K562 (cell line): ENCODE measurements at regions not wholly inside any gene's neighbourhood (a gene's known extent, or its start where the extent isn't known, plus 50 kb on each side); places are given as distances from the start of the nearest gene placed in this dataset.

ENCODE experiments used
- ATAC-seq: fragments of 200-7000 bp; cut with Tn5 transposase; 3 replicates; pipeline ENCODE4 v1.9.1; 2020; ENCODE audit warnings: moderate library complexity
- BruUV-seq: library from RNA; stranded (reverse); fragments of 400-500 nt; replicated peaks from 2 replicates; lab custom pipeline; 2021; lab: Mats Ljungman, UMichigan
- CTCF ChIA-PET: fragments of 300-600 bp; formaldehyde crosslinking; extraction: SDS; loops from one replicate; lab custom pipeline; 2021; ENCODE audit warnings: low intra/inter-chr PET ratio; lab: Yijun Ruan, JAX
- POLR2A ChIA-PET: fragments of 300-600, 350-650 bp; sonication (Branson Sonifier 250); formaldehyde crosslinking; extraction: SDS; loops from one replicate; lab custom pipeline; 2021; ENCODE audit warnings: antibody characterized with exemption, inconsistent platforms; lab: Yijun Ruan, JAX
- DNase-seq, 4 experiments: peaks; one replicate each; pipeline versions ENCODE4 v3.0.0 to v3.0.0-alpha.2; 2011 to 2018; ENCODE audit warnings: low spot score in 3 of 4, mixed read lengths in 3 of 4; ENCODE audit errors: extremely low read depth in 1 of 4
- FAIRE-seq: peaks from 2 replicates; lab custom pipeline; 2011; peaks lifted over from hg19 to GRCh38; lab: Jason Lieb, UNC
- H2AFZ ChIP-seq: 2 replicates; pipeline ENCODE4 v1.6.0; 2011; ENCODE audit warnings: low read depth, low read length, control low read depth, inconsistent platforms
- H3K27ac ChIP-seq: fragments of 200-600 bp; 3 replicates; pipeline ENCODE4 v1.8.0; 2011; ENCODE audit warnings: low read depth, mild to moderate bottlenecking, control low read depth, inconsistent platforms, low read length, moderate library complexity, mixed read lengths; ENCODE audit errors: extremely low read depth
- H3K27me3 ChIP-seq, 2 experiments: fragments of 300-600 bp in 1 of 2; 2 replicates in 1 of 2; 3 replicates in 1 of 2; pipeline versions ENCODE4 v1.6.0 to v1.8.0; 2011; ENCODE audit warnings: inconsistent platforms in 2 of 2, low read length in 2 of 2, mild to moderate bottlenecking in 1 of 2, mixed read lengths in 1 of 2, moderate library complexity in 1 of 2; ENCODE audit not compliant: control insufficient read depth in 2 of 2, insufficient read depth in 2 of 2
- H3K36me3 ChIP-seq: fragments of 300-600 bp; 3 replicates; pipeline ENCODE4 v1.8.0; 2011; ENCODE audit warnings: mild to moderate bottlenecking, low read length, inconsistent platforms; ENCODE audit not compliant: control insufficient read depth, insufficient read depth
- H3K4me1 ChIP-seq, 2 experiments: fragments of 200-600 bp in 1 of 2; replicated peaks in 1 of 2; 2 replicates in 1 of 2; 3 replicates in 1 of 2; pipeline versions ENCODE4 v1.5.1 to v1.8.0; 2011; ENCODE audit warnings: inconsistent platforms in 2 of 2, low read length in 2 of 2, mild to moderate bottlenecking in 1 of 2, mixed read lengths in 1 of 2, moderate library complexity in 1 of 2; ENCODE audit not compliant: control insufficient read depth in 2 of 2, insufficient read depth in 2 of 2
- H3K4me2 ChIP-seq: 2 replicates; pipeline ENCODE4 v1.6.1; 2011; ENCODE audit warnings: low read length, control low read depth, inconsistent platforms, mixed read lengths; ENCODE audit not compliant: insufficient read depth
- H3K4me3 ChIP-seq: fragments of 200-600 bp; sonication (generic), shearing (Covaris generic); 2 replicates; pipeline ENCODE4 v1.5.1; 2016; ENCODE audit warnings: control low read depth, inconsistent platforms
- H3K79me2 ChIP-seq: fragments of 200-600 bp; 3 replicates; pipeline ENCODE4 v1.8.0; 2011; ENCODE audit warnings: low read length, inconsistent platforms; ENCODE audit not compliant: control insufficient read depth, insufficient read depth
- H3K9ac ChIP-seq, 2 experiments: 2 replicates each; pipeline versions ENCODE4 v1.6.0 to v1.6.1; 2011; ENCODE audit warnings: low read depth in 2 of 2, low read length in 2 of 2, control low read depth in 1 of 2, inconsistent platforms in 1 of 2, mild to moderate bottlenecking in 1 of 2, mixed read lengths in 1 of 2; ENCODE audit not compliant: insufficient read depth in 1 of 2
- H3K9me1 ChIP-seq: one replicate; pipeline ENCODE4 v1.6.0; 2011; ENCODE audit warnings: inconsistent platforms, mild to moderate bottlenecking, low read length, moderate library complexity; ENCODE audit not compliant: control insufficient read depth, insufficient read depth
- H3K9me3 ChIP-seq: replicated peaks from 2 replicates; pipeline ENCODE4 v1.5.1; 2011; ENCODE audit warnings: low read depth, low read length, inconsistent platforms; ENCODE audit not compliant: control insufficient read depth, insufficient read depth
- H4K20me1 ChIP-seq: replicated peaks from 2 replicates; pipeline ENCODE4 v1.6.1; 2011; ENCODE audit warnings: low read length, inconsistent platforms, mixed read lengths; ENCODE audit not compliant: control insufficient read depth, insufficient read depth
- ARID1B ChIP-seq: fragments of 450-650 bp; IDR thresholded peaks from 2 replicates; pipeline ENCODE4 v1.6.1; 2016; ENCODE audit warnings: antibody characterized with exemption, mild to moderate bottlenecking, inconsistent platforms
- ELF1 ChIP-seq: fragments of 200-800 bp; sonication (Bioruptor generic); IDR thresholded peaks from 2 replicates; pipeline ENCODE4 v1.6.1; 2016; ENCODE audit warnings: missing genetic modification characterization, missing compliant biosample characterization
- EP300 ChIP-seq: IDR thresholded peaks from 2 replicates; pipeline ENCODE4 v1.6.1; 2012; ENCODE audit warnings: low read length, improper control_type of control experiment
- HDAC3 ChIP-seq: fragments of 450-650 bp; IDR thresholded peaks from 2 replicates; pipeline ENCODE4 v1.6.1; 2018; ENCODE audit warnings: borderline replicate concordance, mild to moderate bottlenecking, moderate library complexity; ENCODE audit not compliant: partially characterized antibody
- MAFG ChIP-seq: fragments of 450-650 bp; conservative IDR thresholded peaks from 2 replicates; pipeline ENCODE4 v1.6.1; 2016; ENCODE audit warnings: missing genetic modification characterization, missing compliant biosample characterization
- PKNOX1 ChIP-seq: fragments of 450-650 bp; IDR thresholded peaks from 2 replicates; pipeline ENCODE4 v1.6.1; 2016
- POLR2H ChIP-seq: IDR thresholded peaks from 2 replicates; pipeline ENCODE4 v1.6.1; 2016; ENCODE audit warnings: missing genetic modification characterization, low read depth, mild to moderate bottlenecking, control low read depth, missing compliant biosample characterization, moderate library complexity
- RBM39 ChIP-seq: fragments of 200-400 bp; formaldehyde crosslinking; optimal IDR thresholded peaks from 2 replicates; pipeline ENCODE3; 2018; ENCODE audit warnings: low read depth, low read length
- TCF3 ChIP-seq: sonication (generic); formaldehyde crosslinking; IDR thresholded peaks from 2 replicates; pipeline ENCODE4 v1.4.0; 2020; ENCODE audit warnings: mild to moderate bottlenecking, missing genetic modification reagents
- TEAD4 ChIP-seq, 2 experiments: sonication (generic) in 1 of 2; formaldehyde crosslinking in 1 of 2; IDR thresholded peaks; 2 replicates each; pipeline versions ENCODE4 v1.6.1 to v1.8.0; 2012 to 2022; ENCODE audit warnings: borderline replicate concordance in 1 of 2, inconsistent platforms in 1 of 2, low read length in 1 of 2, mild to moderate bottlenecking in 1 of 2, missing genetic modification reagents in 1 of 2
- ZNF224 ChIP-seq: sonication (generic); formaldehyde crosslinking; IDR thresholded peaks from 2 replicates; pipeline ENCODE4 v1.8.0; 2022; ENCODE audit warnings: mild to moderate bottlenecking, missing genetic modification reagents
- WGBS: fragments of 100-300 bp; shearing (Covaris generic); methylation state at CpG from one replicate; pipeline ENCODE4 v1.1.6; 2016; ENCODE audit warnings: low coverage, mixed read lengths; ENCODE audit not compliant: insufficient coverage; ENCODE audit errors: missing lambda C conversion rate; 5-methylcytosine and 5-hydroxymethylcytosine counted together
- in situ Hi-C: fragments of 300-500 bp; cut with MboI; formaldehyde crosslinking; loops from 4 replicates; pipeline ENCODE4 v1.15.0; 2018; ENCODE audit warnings: inconsistent platforms, mixed read lengths
- intact Hi-C: fragments of 100-400 bp; cut with micrococcal nuclease; formaldehyde crosslinking; loops from 2 replicates; pipeline ENCODE4 v1.14.2; 2022
- TF ChIP-seq, protein P1 (sequence below), 2 experiments: IDR thresholded peaks in 1 of 2; conservative IDR thresholded peaks in 1 of 2; 2 replicates each; pipeline ENCODE4 v1.6.1; 2016; ENCODE audit warnings: low read depth in 2 of 2, mild to moderate bottlenecking in 1 of 2, missing compliant biosample characterization in 1 of 2, missing genetic modification characterization in 1 of 2, moderate library complexity in 1 of 2
- TF ChIP-seq, protein P2 (sequence below): fragments of 450-650 bp; IDR thresholded peaks from 2 replicates; pipeline ENCODE4 v1.6.1; 2017; ENCODE audit warnings: antibody characterized with exemption, mild to moderate bottlenecking

- BruUV-seq = no TSS peak
- H4K20me1 ChIP-seq = no peaks in the 10 kb centered on the region
- H3K79me2 ChIP-seq = peaks cover 65% of the 10 kb centered on the region
- no peak overlapping the region for H2AFZ ChIP-seq
- no peaks in the 10 kb centered on the region for H3K27me3 ChIP-seq
- peaks cover 0 to 13% of the 10 kb centered on the region in 2 experiments; a peak in 3 of 5 replicates for H3K4me1 ChIP-seq
- ChIA-PET POLR2A (interaction anchor here (0.5 kb wide), 1 partner anchor 477 kb away, joined by 3 read pairs; no protein-coding TSS in a partner anchor), CTCF (interaction anchor here (0.6 kb wide), 1 partner anchor 1469 kb away, joined by 3 read pairs; no protein-coding TSS in a partner anchor)
- peak overlapping the region; percentile 59 for H3K4me2 ChIP-seq
- DNase-seq = peak in 2 of 4 experiments; percentile 28 to 61
- 0 out of 2 replicates have a peak, but pooled peaks cover 2% of the 10 kb centered on the region for H3K9me3 ChIP-seq
- peak; percentile 85 for ATAC-seq
- peak overlapping the region; percentile 65 for H3K27ac ChIP-seq
- 0% methylated on average over 1 of the region's 1 CpG for whole genome bisulfite sequencing
- no peak overlapping the region for H3K4me3 ChIP-seq
- H3K9me1 ChIP-seq = no peaks in the 10 kb centered on the region
- peak; percentile 84 for FAIRE-seq
- H3K36me3 ChIP-seq = peaks cover 17% of the 10 kb centered on the region
- H3K9ac ChIP-seq = peak overlapping the region in 1 of 2 experiments; percentile 27; a peak in 1 of 4 replicates
- intact Hi-C loops = no loop called here
- in situ Hi-C loops = no loop called here
- TF ChIP-seq ELF1 (tag) (no peak), POLR2H (tag) (no peak), ZNF224 (CRISPR knock-in tag) (no peak), EP300 (peak; percentile 52; the same call in 1 of the 2 replicates), TEAD4 (IDR thresholded peaks at IDR 0.05; ENCODE audit: low read length) (peak; percentile 24; the same call in 1 of the 2 replicates), TEAD4 (CRISPR knock-in tag; IDR thresholded peaks at IDR 0.05; ENCODE audit: borderline replicate concordance) (no peak), HDAC3 (no peak), PKNOX1 (peak; percentile 84), TCF3 (CRISPR knock-in tag) (peak; percentile 29; the same call in 1 of the 2 replicates), ARID1B (peak; percentile 78), RBM39 (no peak), MAFG (tag) (no peak)
- TF ChIP-seq, protein P1, sequence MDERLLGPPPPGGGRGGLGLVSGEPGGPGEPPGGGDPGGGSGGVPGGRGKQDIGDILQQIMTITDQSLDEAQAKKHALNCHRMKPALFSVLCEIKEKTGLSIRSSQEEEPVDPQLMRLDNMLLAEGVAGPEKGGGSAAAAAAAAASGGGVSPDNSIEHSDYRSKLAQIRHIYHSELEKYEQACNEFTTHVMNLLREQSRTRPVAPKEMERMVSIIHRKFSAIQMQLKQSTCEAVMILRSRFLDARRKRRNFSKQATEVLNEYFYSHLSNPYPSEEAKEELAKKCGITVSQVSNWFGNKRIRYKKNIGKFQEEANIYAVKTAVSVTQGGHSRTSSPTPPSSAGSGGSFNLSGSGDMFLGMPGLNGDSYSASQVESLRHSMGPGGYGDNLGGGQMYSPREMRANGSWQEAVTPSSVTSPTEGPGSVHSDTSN (CRISPR knock-in tag; IDR thresholded peaks at IDR 0.05; ENCODE audit: low read depth) = no peak
- TF ChIP-seq, protein P1 (tag; conservative IDR thresholded peaks at IDR 0.05; ENCODE audit: low read depth) = peak; percentile 82
- TF ChIP-seq, protein P2, sequence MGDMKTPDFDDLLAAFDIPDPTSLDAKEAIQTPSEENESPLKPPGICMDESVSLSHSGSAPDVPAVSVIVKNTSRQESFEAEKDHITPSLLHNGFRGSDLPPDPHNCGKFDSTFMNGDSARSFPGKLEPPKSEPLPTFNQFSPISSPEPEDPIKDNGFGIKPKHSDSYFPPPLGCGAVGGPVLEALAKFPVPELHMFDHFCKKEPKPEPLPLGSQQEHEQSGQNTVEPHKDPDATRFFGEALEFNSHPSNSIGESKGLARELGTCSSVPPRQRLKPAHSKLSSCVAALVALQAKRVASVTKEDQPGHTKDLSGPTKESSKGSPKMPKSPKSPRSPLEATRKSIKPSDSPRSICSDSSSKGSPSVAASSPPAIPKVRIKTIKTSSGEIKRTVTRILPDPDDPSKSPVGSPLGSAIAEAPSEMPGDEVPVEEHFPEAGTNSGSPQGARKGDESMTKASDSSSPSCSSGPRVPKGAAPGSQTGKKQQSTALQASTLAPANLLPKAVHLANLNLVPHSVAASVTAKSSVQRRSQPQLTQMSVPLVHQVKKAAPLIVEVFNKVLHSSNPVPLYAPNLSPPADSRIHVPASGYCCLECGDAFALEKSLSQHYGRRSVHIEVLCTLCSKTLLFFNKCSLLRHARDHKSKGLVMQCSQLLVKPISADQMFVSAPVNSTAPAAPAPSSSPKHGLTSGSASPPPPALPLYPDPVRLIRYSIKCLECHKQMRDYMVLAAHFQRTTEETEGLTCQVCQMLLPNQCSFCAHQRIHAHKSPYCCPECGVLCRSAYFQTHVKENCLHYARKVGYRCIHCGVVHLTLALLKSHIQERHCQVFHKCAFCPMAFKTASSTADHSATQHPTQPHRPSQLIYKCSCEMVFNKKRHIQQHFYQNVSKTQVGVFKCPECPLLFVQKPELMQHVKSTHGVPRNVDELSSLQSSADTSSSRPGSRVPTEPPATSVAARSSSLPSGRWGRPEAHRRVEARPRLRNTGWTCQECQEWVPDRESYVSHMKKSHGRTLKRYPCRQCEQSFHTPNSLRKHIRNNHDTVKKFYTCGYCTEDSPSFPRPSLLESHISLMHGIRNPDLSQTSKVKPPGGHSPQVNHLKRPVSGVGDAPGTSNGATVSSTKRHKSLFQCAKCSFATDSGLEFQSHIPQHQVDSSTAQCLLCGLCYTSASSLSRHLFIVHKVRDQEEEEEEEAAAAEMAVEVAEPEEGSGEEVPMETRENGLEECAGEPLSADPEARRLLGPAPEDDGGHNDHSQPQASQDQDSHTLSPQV = 0 out of 2 replicates have a peak, but pooled peaks have one; percentile 22
Observed at GRCh38 chr4:126495163-126495752, 1137.5 kb upstream of the INTU start.
